ENCODE measurements at regions not wholly inside any gene's neighbourhood (a gene's known extent, or its start where the extent isn't known, plus 50 kb on each side); places are given as distances from the start of the nearest gene placed in this dataset.

DNA sequence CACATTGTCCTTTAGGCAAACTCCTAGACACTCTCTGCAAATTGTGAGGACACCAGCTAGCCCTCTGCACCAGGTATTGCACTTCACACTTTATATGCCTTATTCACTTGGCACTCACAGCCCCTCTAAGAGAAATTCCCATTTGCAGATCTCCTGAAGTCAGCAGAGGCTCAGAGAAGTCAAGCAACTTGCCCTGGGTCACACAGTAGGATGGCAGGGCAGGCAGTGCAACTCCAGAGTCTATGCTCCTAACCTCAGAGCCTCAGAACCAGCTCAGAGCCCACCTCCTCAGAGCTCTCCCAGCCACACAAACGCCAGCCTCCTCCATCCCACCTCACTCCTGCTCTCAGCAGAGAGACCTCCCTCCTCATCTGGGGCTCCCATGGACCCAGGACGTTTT is 52.4 kb upstream of the BLCAP start:
- TF ChIP-seq, protein P1, sequence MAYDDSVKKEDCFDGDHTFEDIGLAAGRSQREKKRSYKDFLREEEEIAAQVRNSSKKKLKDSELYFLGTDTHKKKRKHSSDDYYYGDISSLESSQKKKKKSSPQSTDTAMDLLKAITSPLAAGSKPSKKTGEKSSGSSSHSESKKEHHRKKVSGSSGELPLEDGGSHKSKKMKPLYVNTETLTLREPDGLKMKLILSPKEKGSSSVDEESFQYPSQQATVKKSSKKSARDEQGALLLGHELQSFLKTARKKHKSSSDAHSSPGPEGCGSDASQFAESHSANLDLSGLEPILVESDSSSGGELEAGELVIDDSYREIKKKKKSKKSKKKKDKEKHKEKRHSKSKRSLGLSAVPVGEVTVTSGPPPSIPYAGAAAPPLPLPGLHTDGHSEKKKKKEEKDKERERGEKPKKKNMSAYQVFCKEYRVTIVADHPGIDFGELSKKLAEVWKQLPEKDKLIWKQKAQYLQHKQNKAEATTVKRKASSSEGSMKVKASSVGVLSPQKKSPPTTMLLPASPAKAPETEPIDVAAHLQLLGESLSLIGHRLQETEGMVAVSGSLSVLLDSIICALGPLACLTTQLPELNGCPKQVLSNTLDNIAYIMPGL (CRISPR knock-in tag; IDR thresholded peaks at IDR 0.05; ENCODE audit: borderline replicate concordance) = no peak
- TF ChIP-seq RFX5 (IDR thresholded peaks at IDR 0.05) (no peak), JUN (IDR thresholded peaks at IDR 0.05) (no peak)
- TF ChIP-seq, protein P2, sequence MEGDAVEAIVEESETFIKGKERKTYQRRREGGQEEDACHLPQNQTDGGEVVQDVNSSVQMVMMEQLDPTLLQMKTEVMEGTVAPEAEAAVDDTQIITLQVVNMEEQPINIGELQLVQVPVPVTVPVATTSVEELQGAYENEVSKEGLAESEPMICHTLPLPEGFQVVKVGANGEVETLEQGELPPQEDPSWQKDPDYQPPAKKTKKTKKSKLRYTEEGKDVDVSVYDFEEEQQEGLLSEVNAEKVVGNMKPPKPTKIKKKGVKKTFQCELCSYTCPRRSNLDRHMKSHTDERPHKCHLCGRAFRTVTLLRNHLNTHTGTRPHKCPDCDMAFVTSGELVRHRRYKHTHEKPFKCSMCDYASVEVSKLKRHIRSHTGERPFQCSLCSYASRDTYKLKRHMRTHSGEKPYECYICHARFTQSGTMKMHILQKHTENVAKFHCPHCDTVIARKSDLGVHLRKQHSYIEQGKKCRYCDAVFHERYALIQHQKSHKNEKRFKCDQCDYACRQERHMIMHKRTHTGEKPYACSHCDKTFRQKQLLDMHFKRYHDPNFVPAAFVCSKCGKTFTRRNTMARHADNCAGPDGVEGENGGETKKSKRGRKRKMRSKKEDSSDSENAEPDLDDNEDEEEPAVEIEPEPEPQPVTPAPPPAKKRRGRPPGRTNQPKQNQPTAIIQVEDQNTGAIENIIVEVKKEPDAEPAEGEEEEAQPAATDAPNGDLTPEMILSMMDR (IDR thresholded peaks at IDR 0.05) = no peak
